Glutamatergic neuron (in vitro differentiated cells): ENCODE measurements at regions not wholly inside any gene's neighbourhood (a gene's known extent, or its start where the extent isn't known, plus 50 kb on each side); places are given as distances from the start of the nearest gene placed in this dataset.

Source experiments
- DNase-seq: peaks from one replicate; pipeline ENCODE4 v3.0.0; 2022
- H3K27ac Mint-ChIP-seq: one replicate; pipeline ENCODE4 v1.8.0; 2020; ENCODE audit warnings: mild to moderate bottlenecking, mixed read lengths, inconsistent platforms; ENCODE audit not compliant: unreplicated experiment
- H3K27me3 Mint-ChIP-seq: one replicate; pipeline ENCODE4 v1.8.0; 2020; ENCODE audit warnings: mild to moderate bottlenecking, moderate library complexity, mixed read lengths, inconsistent platforms; ENCODE audit not compliant: unreplicated experiment
- H3K36me3 Mint-ChIP-seq: one replicate; pipeline ENCODE4 v1.8.0; 2020; ENCODE audit warnings: mild to moderate bottlenecking, mixed read lengths, inconsistent platforms; ENCODE audit not compliant: unreplicated experiment
- H3K4me1 Mint-ChIP-seq: one replicate; pipeline ENCODE4 v1.8.0; 2020; ENCODE audit warnings: mild to moderate bottlenecking, low read depth, mixed read lengths, inconsistent platforms; ENCODE audit not compliant: unreplicated experiment
- H3K4me3 Mint-ChIP-seq: one replicate; pipeline ENCODE4 v1.8.0; 2020; ENCODE audit warnings: mild to moderate bottlenecking, mixed read lengths, inconsistent platforms; ENCODE audit not compliant: unreplicated experiment
- H3K9me3 Mint-ChIP-seq: one replicate; pipeline ENCODE4 v1.8.0; 2020; ENCODE audit warnings: mild to moderate bottlenecking, moderate library complexity, mixed read lengths, inconsistent platforms; ENCODE audit not compliant: unreplicated experiment
- CTCF ChIP-seq: fragments of 200-600 bp; sonication (generic); IDR thresholded peaks from one replicate; pipeline ENCODE4 v1.5.0; 2021; ENCODE audit not compliant: partially characterized antibody, unreplicated experiment

- Mint-ChIP-seq H3K4me1 (no peaks in the 10 kb centered on the region), H3K9me3 (no peaks in the 10 kb centered on the region), H3K27me3 (no peaks in the 10 kb centered on the region), H3K4me3 (no peak overlapping the region), H3K36me3 (no peaks in the 10 kb centered on the region), H3K27ac (no peak overlapping the region)
- no peak for TF ChIP-seq CTCF
- DNase-seq = no peak
Observed at GRCh38 chr2:146890491-146890890, 954.3 kb upstream of the ACVR2A start.

- H3K27ac Mint-ChIP-seq = no peak overlapping the region
- no peak for TF ChIP-seq CTCF
- DNase-seq = no peak
- H3K4me1 Mint-ChIP-seq = no peaks in the 10 kb centered on the region
- H3K4me3 Mint-ChIP-seq = no peak overlapping the region
- H3K9me3 Mint-ChIP-seq = no peaks in the 10 kb centered on the region
- H3K36me3 Mint-ChIP-seq = no peaks in the 10 kb centered on the region
- no peaks in the 10 kb centered on the region for H3K27me3 Mint-ChIP-seq
Observed at GRCh38 chr2:146879882-146880281, 964.9 kb upstream of the ACVR2A start.

- TF ChIP-seq CTCF = no peak
- Mint-ChIP-seq H3K36me3 (no peaks in the 10 kb centered on the region), H3K27ac (no peak overlapping the region), H3K27me3 (no peaks in the 10 kb centered on the region), H3K4me1 (no peaks in the 10 kb centered on the region), H3K9me3 (no peaks in the 10 kb centered on the region), H3K4me3 (no peak overlapping the region)
- no peak for DNase-seq
Observed at GRCh38 chr2:146874260-146874658, 970.6 kb upstream of the ACVR2A start.

GRCh38 chr2:146873646-146874259, 971.1 kb upstream of the ACVR2A start:
- H3K27me3 Mint-ChIP-seq = no peaks in the 10 kb centered on the region
- no peak overlapping the region for H3K27ac Mint-ChIP-seq
- H3K4me3 Mint-ChIP-seq = no peak overlapping the region
- no peaks in the 10 kb centered on the region for H3K36me3 Mint-ChIP-seq
- H3K4me1 Mint-ChIP-seq = no peaks in the 10 kb centered on the region
- no peaks in the 10 kb centered on the region for H3K9me3 Mint-ChIP-seq
- no peak for TF ChIP-seq CTCF
- no peak for DNase-seq

- no peaks in the 10 kb centered on the region for H3K4me1 Mint-ChIP-seq
- no peaks in the 10 kb centered on the region for H3K27me3 Mint-ChIP-seq
- DNase-seq = no peak
- no peaks in the 10 kb centered on the region for H3K9me3 Mint-ChIP-seq
- TF ChIP-seq CTCF = no peak
- no peaks in the 10 kb centered on the region for H3K36me3 Mint-ChIP-seq
- no peak overlapping the region for H3K27ac Mint-ChIP-seq
- H3K4me3 Mint-ChIP-seq = no peak overlapping the region
Observed at GRCh38 chr2:146873056-146873455, 971.8 kb upstream of the ACVR2A start.
